Right lobe of liver (tissue), 4 donors: ENCODE measurements at regions not wholly inside any gene's neighbourhood (a gene's known extent, or its start where the extent isn't known, plus 50 kb on each side); places are given as distances from the start of the nearest gene placed in this dataset.

Experiments used
- CTCF ChIP-seq, 4 donors: fragments of 200-600 bp in 3 of 4; fragments of 450-650 bp in 1 of 4; IDR thresholded peaks; one replicate each; pipeline versions ENCODE4 v1.5.1 to v1.8.0; 2016 to 2022; ENCODE audit warnings: antibody characterized with exemption in 4 of 4, mild to moderate bottlenecking in 2 of 4
- POLR2A ChIP-seq: fragments of 450-650 bp; IDR thresholded peaks from one replicate; pipeline ENCODE4 v1.6.1; 2017; ENCODE audit warnings: antibody characterized with exemption, mild to moderate bottlenecking
- donor health status: DM: no; HTN: no; CAD: no.
- donor health status: DM: no; HTN: no; CAD: no.
- donor health status: DM: no; HTN: yes; CAD: no.

GRCh38 chr18:7307030-7307429, 76.1 kb downstream of the LRRC30 start:
- TF ChIP-seq CTCF (IDR thresholded peaks at IDR 0.05) (no peak), POLR2A (no peak)
